GM19438 (cell line): ENCODE measurements at regions not wholly inside any gene's neighbourhood (a gene's known extent, or its start where the extent isn't known, plus 50 kb on each side); places are given as distances from the start of the nearest gene placed in this dataset.

Source experiments
- ATAC-seq: cut with Tn5 transposase; IDR thresholded peaks from one replicate; pipeline ENCODE4 v1.9.1; 2021; ENCODE audit warnings: low read depth; ENCODE audit not compliant: unreplicated experiment

- no peak for ATAC-seq
Observed at GRCh38 chr4:67126570-67126969, 418.7 kb downstream of the CENPC start.

GRCh38 chr4:67125636-67126514 is 419.4 kb downstream of the CENPC start:
- no peak for ATAC-seq

DNA sequence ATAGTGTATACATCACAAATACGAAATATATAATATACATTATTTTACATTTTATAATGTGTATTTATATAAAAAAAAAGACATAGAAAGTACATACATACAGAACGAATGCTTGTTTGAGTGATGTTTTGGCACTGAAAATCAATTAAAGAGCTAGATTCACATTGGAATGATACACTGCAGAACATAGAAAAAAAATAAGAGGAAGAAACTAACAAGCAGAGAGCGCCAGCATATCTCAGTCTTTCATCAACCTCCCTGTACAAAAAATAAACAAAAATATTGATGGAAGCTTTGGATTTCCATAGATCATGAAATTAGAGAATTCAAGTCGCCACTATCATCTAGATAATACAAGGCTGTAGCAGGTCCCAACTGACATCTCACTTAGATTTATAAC is 420.6 kb downstream of the CENPC start:
- no peak for ATAC-seq

GRCh38 chr4:67122029-67122428 is 423.3 kb downstream of the CENPC start:
- no peak for ATAC-seq

DNA sequence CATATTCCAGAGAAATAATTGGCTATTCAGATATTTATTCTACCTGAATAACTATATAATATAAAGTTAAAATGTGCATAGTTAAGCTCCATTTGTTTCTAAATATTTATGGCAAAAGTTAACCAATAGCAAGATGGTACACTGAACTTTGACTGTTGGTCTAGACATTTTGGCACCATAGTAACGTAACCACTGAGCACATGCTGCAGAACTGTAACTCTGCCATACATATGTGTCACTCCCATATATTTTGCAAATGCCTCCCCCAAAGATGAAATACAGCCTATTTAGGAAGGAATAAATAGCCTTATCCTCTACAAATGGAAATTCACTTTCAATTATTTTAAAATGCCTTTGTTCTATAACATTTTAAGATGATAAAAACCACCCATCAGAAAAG is 424.9 kb downstream of the CENPC start:
- no peak for ATAC-seq

GRCh38 chr4:67109276-67109675 is 436.0 kb downstream of the CENPC start:
- ATAC-seq: no peak

GRCh38 chr4:67106861-67107460 is 438.3 kb downstream of the CENPC start:
- ATAC-seq: no peak

GRCh38 chr4:67104145-67104544 is 441.2 kb downstream of the CENPC start:
- ATAC-seq: no peak

DNA sequence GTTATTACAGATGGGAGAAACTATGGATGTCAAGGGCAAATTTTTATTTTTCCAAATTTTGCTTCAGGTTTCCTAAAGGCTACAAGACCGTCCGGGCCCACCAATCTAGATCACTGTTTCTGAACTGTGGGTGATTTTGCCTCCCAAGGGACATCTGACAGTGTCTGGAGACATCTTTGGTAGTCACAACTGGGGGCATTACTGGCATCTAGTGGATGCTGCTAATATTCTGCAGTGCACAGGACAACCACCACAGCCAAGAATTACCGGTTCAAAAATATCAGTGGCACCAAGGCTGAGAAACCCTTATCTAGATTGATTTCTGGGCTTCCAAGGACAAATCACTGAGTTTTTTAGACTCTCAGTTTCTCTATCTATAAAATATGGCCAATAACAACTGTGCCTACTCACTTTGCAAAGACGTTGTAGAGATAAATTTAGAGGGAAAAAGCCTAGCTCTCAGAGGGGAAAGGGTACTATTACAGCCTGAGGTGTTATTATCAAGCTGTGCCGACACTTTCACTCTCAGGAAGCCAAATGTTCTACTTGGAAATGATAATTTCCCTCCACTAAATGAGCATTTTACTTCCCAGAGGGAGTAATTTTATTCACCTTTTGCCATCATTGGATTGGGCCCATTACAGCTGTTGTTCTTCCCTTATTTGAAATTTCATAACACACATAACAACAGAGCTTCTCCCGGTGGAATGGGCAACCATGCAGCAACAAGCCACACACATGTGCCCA is 442.1 kb downstream of the CENPC start:
- no peak for ATAC-seq

DNA sequence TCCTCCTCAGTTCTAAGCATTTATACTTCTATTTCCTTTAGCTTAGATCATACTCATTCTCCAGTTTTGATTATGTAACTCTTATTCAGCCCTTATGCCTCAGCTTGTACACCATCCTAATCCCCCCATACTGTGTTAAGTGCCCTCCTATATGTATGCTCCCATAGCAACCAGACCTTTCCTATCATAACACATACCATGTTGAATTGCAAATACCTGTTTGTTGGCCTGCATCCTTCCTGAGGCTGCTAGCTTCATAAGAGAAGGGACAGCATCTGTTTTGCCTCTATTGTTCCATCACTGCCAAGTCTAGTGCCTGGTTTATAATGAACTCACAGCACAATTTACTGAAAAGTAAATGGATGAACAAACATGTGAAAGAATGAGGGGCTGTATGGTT is 443.7 kb downstream of the CENPC start:
- no peak for ATAC-seq

GRCh38 chr4:67092351-67092750 is 453.0 kb downstream of the CENPC start:
- ATAC-seq: no peak

DNA sequence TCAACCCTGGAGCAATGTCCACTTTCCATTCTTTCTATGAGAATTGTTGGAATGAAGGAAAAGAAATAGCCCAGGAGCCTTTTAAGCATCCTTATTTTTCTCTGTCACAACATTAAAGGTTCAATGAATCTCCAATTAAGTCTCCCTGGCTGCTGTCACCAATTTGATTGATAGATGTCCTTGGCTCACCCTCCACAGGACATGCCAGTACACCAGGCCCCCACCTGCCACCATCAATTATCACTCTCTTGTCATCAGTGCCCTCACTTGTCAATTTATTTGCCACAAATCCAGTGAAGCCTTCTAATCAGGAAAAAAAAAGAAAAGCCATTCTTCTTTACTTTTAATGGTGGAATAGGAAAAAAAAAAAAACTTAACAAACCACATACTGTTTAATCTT is 453.6 kb downstream of the CENPC start:
- no peak for ATAC-seq

DNA sequence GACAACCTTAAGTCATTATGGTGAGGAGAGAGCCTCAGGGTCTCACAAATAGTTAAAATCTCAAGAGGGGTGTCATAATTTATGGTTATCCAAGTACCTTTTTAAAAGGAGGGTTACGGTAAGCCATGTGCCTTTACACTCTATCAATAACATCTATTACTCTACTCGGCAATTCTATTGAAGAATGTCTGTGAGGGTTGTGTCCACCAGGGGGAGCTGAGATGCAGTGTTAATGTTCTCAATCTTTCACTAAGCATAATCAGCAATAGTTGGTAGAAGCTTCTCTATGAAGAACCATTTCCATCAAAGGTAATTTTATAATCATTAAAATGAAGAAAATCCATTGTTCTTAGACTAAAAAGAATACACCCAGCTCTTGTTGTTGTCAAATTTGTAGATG is 457.4 kb downstream of the CENPC start:
- ATAC-seq: no peak

DNA sequence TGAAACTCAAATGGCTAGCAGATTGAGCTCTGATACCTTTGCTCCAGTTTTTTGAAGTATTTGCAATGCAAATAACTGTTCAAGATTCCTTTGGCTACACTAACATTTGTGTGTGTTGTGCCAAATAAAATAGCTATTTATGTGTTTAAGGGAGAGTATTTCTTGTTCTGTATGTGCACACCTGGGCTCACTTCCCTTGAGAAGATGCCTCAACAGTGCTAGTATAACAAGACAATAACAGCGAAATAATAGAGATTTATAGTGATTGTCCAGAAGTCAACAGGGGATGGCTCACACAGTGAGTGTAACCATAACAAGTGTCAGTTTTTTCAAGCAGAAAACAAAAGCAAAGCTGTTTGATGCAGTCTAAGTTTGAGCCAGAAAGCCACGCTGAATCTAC is 460.5 kb downstream of the CENPC start:
- ATAC-seq: no peak

GRCh38 chr4:67083496-67083895 is 461.8 kb downstream of the CENPC start:
- no peak for ATAC-seq

- ATAC-seq: no peak
Observed at GRCh38 chr4:67082746-67083145, 462.6 kb downstream of the CENPC start.

GRCh38 chr4:67080046-67080557 is 465.2 kb downstream of the CENPC start:
- no peak for ATAC-seq

GRCh38 chr4:67071641-67072040 is 473.7 kb downstream of the CENPC start:
- ATAC-seq: no peak

DNA sequence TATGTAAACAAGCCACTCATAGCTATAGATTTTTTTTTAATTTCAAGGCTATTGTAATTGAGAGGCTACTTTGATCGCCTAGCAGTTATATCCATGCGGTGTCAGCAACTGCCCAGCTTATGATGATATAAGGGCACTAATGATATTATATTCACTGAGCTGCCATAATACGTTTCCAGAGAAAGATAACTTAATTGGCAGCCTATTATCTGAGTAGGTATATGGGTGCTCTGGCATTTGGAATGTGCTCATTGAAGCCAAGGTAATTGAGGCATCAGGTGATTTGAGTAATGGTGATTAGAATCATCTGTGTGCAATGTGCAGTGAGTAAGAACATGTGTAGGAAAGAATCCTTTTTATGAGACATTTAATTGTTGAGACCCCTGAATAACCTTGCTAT is 490.0 kb downstream of the CENPC start:
- no peak for ATAC-seq

- no peak for ATAC-seq
Observed at GRCh38 chr4:67054896-67055295, 490.4 kb downstream of the CENPC start.
